GM19023 (cell line): ENCODE measurements at regions not wholly inside any gene's neighbourhood (a gene's known extent, or its start where the extent isn't known, plus 50 kb on each side); places are given as distances from the start of the nearest gene placed in this dataset.
"Not testable (repeated sequence)": the region's sequence is repeated elsewhere in the genome, so short reads cannot be mapped to it uniquely, and the experiment has no call there.

Source experiments
- ATAC-seq: cut with Tn5 transposase; IDR thresholded peaks from one replicate; pipeline ENCODE4 v1.9.1; 2021; ENCODE audit warnings: mild to moderate bottlenecking, moderate library complexity; ENCODE audit not compliant: unreplicated experiment

DNA sequence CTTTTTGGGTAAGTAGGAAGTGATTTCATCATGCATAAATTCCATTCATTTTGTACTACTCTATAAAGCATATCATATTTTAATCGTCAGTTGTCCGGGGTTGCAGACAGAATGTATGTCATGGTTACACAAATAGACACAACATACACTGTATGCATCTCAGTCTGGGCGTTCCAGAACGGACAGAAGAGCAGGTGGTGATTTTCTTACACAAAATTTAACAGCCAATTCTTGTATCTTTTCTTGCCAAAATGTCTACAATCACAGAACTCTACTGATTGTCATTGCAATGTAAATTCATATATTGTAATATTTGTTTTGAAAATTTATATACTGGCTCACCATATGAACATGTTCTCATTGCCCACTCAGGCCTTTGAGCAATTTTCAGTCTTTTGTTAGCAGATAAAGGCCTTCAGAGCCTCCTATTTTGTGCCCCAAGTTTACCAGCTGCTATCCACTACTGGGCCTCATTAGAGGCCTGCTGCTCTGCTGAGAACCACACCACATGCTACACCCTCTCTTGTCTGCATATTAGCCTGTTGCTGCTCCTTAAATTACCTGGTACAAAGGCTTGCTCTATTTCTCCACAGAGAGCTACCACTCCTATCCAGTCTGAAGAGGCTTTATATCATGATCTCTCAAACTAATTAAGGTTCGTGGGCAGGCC lies 61.5 kb downstream of the PRDM13 start:
- no peak for ATAC-seq

DNA sequence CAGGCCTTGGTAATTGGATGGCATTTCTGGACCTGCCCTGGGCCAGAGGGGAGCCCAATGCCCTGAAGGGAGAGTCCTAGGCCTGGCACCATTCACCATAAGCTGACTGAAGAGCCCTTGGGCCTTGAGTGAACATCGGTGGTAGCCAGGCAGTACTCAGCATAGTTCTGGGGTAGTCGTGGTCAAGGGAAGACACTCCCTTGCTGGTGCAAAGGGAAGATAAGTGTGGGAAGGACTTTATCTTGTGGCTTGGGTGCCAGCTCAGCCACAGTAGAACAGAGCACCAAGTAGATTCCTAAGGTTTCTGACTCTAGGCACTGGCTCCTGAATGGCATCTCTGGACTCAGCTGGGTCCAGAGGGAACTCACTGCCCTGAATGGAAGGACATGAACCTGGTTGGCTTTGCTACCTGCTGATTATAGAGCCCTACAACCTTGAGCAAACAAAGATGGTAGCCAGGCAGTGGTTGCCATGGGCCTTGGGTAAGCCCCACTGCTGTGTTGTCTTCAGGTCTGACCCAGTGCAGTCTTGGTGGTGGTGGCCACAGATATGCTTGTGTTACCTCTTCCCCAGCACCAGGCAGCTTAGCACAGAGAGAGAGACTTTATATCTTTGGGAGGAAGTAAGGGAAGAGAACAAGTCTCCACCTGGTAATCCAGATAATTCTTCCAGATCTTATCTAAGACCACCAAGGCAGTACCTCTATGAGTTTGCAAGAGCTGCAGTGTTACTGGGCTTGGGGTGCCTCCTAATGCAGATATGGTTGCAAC lies 83.5 kb downstream of the PRDM13 start:
- ATAC-seq: no peak

DNA sequence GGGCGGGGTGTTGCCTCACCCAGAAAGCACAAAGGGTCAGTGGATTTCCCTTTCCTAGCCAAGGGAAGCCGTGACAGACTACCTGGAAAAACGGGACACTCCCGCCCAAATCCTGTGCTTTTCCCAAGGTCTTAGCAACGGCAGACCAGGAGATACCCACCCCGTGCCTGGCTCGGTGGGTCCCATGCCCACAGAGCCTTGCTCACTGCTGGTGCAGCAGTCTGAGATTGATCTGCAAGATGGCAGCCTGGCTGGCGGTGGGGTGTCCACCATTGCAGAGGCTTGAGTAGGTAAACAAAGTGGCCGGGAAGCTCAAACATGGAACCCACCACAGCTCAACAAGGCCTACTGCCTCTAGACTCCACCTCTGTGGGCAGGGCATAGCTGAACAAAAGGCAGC lies 95.7 kb downstream of the PRDM13 start:
- ATAC-seq: not testable (repeated sequence)

DNA sequence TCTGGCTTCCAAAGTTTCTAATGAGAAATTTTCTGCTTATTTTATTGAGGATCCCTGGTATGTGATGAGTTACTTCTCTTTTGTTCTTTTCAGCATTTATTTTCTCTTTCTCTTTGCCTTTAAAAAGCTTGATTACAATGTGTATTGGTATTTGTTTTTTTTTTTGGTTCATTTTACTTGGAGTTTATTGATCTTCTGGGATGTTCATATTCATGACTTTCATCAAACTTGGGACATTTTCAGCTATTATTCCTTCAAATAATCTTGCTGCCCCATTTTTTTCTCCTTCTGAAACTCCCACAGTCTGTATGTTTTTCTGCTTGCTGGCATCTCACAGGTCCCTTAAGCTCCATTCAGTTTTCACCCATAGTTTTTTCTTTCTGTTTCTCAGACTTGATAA lies 102.4 kb downstream of the PRDM13 start:
- no peak for ATAC-seq

DNA sequence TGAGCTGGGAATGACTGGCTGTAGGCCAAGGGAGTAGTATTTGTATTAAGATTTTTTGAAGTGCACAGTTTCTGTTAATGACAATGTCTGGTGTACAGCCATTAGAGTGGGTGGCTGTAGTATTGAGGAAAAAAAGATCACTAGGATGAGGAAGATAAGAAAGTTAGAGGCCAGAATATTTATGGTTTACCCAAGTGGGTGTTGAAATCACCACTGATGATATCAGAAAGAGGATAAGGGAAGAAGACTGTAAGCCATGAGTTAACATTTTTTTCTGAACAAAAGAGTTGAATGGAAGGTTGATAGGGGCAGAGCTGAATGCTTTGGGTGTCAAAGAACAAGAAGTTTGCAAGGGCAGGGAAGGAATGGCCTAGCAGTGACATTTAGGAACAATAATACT lies 104.7 kb downstream of the PRDM13 start:
- no peak for ATAC-seq

DNA sequence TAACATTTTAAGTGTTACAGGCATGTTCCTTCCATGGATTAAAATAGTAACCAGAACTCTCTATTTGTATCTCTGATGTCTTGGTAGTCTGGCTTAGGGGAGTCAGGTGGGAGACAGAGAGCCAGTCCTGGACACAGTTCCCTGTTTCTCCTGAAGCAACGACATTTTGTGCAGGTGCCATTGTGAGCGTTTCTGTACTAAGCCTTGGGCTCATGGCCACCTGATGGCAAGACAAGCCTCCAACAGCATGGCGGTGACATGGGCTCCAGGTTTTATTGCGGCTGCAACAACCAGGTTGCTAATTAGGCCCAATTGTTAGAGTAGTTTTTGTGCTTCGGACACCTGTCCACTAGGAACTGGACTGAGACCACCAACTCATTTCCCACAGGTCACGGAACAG lies 105.3 kb downstream of the PRDM13 start:
- no peak for ATAC-seq

DNA sequence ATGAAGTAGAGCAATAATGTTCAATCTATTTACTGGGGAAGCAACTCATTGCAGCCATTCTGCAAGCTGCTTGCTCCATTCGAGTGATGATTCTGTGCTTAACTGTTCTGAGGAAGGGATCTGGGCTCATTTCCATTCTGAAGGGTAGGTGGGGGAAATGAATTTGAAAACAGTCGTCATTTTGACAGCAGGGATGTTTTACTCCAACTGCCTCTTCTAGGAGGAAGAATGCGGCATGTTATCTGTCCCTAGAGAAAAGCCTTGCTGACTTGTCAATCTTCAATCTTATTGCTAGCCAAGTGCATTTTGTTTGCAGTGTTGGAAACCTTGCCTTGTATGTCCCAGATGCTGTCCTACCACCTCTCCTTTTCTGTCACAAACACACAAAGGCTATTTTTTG lies 105.9 kb downstream of the PRDM13 start:
- ATAC-seq: no peak

DNA sequence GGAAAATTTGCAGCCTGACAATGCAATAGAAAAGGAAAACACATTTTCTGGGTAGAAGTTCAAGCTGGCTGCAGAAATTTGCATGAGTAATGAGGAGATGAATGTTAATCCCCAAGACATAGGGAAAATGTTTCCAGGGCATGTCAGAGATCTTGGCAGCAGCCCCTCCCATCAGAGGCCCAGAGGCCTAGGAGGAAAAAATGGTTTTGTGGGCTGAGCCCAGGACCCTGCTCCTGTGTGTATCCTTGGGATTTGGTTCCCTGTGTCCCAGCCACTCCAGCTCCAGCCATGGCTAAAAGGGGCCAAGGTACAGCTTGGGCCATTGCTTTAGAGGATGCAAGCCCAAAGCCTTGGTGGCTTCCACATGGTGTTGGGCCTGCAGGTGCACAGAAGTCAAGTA lies 115.4 kb downstream of the PRDM13 start:
- ATAC-seq: not testable (repeated sequence)

DNA sequence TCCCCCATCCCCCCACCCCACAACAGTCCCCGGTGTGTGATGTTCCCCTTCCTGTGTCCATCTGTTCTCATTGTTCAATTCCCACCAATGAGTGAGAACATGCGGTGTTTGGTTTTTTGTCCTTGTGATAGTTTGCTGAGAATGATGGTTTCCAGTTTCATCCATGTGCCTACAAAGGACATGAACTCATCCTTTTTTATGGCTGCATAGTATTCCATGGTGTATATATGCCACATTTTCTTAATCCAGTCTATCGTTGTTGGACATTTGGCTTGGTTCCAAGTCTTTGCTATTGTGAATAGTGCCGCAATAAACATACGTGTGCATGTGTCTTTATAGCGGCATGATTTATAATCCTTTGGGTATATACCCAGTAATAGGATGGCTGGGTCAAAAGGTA lies 123.6 kb downstream of the PRDM13 start:
- not testable (repeated sequence) for ATAC-seq

DNA sequence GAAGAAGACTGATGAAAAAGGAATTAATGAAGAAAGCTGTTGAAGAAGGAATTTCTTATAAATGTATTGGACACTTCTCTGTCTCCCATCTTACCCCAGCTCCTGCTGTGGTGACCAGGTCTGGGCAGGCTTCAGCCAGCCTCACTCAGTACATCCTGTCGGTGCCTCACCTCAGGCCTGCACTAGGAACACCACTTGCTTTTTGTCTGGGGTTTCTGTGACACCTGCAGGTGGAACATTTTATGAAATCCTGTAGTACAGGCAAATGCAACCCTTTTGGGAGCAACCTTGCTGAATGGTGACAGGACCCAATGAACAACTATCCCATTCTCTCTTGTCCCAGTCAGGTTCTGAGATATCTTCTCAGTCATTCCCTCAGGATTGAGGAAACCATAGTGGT lies 129.7 kb downstream of the PRDM13 start:
- ATAC-seq: no peak

DNA sequence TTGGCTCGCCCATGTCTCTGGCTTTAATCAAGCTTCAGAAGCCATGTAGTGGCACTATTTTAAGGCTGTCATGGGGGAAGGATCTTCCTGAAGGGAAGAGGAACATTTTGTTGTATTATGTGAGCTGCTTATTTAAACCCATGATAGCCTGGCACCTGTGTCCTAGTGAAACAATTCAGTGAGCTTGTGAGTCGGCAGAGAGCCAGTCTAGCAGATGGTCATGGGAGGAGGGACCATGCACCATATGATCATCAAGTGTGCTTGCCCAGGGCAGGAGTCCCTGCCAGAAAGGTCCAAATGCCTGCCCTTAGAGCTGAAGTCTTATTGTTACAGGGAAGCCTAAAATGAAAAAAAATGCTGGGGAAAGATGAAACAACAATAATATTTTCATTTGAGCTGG lies 132.9 kb downstream of the PRDM13 start:
- ATAC-seq: no peak

DNA sequence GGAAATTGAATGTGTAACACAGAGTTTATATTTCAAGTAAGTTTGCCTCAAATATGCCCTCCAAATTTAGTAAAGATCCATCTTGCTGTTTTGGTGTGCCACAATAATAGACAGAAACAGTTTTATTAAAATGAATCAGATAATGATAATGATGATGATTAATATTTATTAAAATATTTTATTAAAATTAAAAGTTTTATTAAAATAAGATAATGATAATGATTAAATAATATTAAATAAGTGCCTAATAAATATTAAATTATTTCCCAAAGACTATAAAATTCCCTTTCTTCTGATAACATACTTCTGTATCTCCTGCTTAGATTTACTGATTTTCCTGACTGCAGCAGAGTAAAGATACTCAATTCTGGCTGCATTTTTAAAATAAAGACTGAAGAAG lies 134.5 kb downstream of the PRDM13 start:
- no peak for ATAC-seq

DNA sequence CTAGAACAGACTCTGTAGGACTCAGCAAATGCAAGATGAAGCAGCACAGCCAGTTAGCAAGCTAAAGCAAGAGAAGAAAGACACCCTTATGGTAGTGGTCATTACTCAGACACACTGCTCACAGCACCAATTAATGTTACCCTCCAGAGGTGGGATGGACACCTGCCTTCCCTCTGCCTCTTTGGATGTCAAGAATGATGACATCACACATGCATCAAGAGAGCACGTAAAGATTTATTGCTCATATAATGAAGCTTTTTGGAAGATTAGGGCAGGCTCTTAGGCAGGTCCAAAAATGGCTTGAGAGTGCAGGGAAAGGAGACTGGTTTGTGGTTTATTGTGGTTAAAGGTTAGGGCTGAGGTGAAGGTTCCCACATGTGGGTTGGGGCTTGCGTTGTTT lies 137.0 kb downstream of the PRDM13 start:
- no peak for ATAC-seq

DNA sequence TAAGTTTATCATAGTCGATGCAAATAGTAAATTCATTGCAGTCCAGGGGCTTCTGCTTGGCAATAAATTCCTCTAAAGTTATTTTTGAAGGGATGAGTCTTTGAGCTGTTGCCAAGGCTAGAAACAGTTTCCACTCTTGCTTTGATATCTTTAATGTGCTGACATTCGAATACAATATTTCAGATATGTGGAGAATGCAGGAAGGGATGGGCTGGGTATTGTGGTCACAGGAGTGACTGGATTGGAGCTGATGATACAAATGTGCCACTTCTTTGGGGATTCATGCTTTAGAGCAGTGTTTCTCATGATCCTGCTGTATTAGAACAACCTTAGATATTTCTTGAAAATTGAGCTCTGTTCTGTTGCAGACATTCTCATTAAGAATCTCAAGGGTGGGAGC lies 139.0 kb downstream of the PRDM13 start:
- no peak for ATAC-seq

DNA sequence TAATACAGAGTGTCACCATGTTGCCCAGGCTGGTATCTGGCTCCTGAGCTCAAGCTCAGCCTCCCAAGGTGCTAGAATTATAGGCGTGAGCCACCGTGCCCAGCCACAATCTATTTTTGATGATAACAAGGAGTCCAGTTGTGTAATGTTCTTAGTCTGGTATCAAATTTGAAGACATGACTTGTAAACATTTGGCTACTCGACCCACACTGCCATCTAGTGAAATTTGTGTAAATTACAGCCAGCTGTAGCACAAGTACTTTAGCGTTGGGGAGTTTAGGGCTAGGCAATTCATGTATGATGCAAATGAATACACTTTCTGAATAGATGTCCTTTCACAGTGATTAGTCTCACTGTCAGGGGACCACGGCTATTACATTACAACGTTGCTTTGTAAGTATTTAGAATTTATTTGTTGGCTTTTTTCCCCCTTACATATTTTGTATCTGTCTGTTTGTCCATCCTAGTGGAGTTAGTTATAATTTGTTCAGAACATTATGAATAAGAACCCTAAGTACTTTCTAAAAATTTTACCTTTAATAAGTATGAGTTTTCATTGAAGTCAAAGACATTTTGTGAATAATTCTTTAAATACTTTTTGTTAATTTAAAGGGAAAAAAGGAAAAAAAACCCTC lies 139.7 kb downstream of the PRDM13 start:
- ATAC-seq: peak; percentile 97

DNA sequence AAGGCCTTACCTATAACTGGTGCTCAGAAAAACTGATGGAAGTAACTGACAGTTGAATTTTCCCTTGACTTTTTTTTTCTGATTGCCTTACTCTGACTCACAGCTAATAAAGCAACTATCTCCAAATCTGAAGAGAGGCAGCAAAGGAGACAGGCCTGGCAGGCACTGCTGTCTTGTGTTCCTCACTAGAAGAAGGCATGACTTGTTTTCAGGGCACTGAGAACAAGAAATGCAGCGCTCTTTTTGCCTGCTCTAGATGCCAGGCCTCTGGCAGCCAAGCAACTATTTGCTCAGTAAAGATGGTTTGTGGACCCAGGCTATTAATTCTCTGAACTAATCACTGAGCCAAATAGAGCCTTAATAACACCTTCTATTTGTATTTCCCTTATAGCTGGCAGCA lies 155.1 kb downstream of the PRDM13 start:
- ATAC-seq: no peak

DNA sequence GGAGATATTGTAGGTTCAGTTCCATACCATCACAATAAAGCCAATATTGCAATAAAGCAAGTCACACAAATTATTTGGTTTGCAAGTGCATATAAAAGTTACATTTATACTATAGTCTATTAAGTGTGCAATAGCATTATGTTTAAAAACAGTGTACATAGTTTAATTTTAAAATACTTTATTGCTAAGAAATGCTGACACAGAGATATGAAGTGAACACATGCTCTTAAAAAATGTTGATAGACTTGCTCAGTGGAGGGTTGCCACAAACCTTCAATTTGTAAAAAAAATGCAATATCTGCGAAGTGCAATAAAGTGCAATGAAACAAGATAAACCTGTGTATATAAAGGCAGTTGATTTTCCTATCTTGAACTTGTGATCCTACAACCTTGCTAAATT lies 161.5 kb downstream of the PRDM13 start:
- ATAC-seq: no peak

DNA sequence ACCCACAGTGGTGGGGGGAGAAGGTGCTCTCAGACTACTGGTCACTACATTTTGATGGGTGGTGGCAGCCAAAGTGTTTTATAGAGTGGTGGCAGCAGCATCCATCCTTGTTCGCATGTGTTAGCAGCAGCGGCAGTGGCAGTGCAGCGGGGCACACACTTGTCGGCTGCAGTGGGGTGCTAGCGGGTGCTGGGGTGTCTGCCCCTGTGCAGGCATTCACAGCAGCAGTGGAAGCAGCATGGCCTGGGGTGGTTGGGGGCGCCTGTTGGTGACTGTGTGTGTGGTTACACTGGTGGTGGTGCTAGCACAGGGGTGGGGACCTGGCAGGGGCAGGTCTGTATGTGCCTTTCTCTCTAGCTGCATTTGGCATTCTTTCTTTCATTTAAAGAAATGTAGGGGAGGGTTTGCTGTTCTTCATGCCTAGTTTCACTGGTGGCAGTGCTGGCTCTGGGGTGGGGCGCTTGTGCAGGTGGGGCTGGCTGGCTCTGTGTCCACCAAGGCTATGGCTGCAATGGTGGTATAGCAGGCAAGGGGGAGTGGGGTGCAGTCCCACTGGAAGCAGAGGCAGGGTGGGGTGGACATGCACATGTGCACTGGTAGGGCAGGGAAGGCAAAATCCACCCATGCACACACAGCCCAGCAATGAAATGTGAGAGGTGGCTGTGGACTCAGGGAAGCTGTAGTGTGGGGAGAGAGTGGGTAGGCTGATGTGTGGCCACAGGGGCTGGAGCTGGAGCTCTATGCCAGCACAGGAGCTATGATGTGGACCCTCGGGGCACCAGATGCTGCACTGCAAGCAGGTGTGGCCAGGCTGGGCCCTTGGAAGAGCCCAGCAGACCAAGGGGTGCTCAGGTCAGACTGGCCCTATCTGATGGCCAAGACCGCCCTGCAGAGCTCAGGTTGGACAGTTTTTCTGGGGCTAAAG lies 173.3 kb downstream of the PRDM13 start:
- no peak for ATAC-seq

DNA sequence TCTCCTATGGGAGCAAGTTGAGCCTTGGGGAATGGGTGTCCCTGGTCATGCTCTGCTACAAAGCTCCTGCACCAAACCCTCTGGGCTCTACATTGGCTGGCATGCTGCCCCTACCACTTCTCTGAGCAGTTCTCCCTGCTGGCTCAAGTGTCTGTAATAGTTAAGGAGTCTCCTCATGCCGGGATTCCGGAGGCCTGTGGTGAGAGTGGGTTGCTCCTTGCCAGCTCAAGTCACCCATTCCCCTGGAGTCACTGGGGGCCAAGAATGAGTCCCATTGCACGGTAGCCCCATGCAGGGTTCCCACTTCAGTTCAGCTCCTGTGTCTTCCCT lies 173.9 kb downstream of the PRDM13 start:
- ATAC-seq: no peak

DNA sequence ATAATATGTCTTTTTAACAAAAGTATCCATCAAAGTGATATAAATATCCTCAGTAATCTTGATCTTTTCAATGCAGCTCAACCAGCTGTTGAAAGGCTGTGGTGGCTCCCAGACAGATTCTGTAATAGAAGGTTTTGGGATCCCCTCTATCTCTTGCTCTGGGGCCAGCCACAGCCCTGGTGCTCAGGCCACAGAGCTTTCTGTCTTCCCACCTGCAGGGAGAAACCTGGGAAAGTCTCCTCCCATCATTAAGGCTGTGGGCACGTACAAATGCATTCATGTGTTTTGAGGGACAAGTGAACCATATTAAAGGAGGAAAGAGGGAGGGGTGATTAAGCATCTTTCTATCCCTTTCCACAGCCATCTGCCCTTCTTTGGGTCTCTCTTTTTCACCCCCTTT lies 183.1 kb downstream of the PRDM13 start:
- ATAC-seq: no peak

DNA sequence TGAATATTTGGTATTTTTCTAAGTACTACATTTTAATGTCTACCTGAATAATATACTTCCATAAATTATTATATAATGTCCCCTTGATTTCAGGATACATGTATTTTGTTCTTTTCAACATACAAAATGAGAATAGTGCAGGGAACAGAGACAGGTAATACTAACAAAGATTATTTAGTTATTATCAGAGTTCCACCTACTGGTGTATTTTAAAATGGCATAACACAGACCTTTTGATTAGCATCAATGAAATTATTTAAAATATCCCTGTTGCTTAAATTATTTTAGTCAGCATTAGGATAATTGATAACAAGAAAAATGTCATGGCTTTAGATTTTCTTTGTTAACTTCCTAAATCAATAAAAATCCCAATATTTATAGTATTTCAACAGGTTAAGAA lies 184.0 kb downstream of the PRDM13 start:
- no peak for ATAC-seq
